Adrenal gland (tissue), 5 donors: ENCODE measurements at regions not wholly inside any gene's neighbourhood (a gene's known extent, or its start where the extent isn't known, plus 50 kb on each side); places are given as distances from the start of the nearest gene placed in this dataset.

Experiments
- CTCF ChIP-seq, 6 experiments: fragments of 450-650 bp in 4 of 6; fragments of 200-600 bp in 2 of 6; sonication (generic) in 1 of 6; IDR thresholded peaks; 1 replicate in 5 of 6; 2 replicates in 1 of 6; pipeline versions ENCODE4 v1.5.1 to v1.8.0; 2016 to 2021; ENCODE audit warnings: antibody characterized with exemption in 6 of 6, mild to moderate bottlenecking in 2 of 6, moderate library complexity in 1 of 6
- POLR2A ChIP-seq, 2 donors: fragments of 450-650 bp; IDR thresholded peaks; one replicate each; pipeline ENCODE4 v1.6.1; 2017; ENCODE audit warnings: antibody characterized with exemption in 2 of 2, mild to moderate bottlenecking in 2 of 2, moderate library complexity in 1 of 2
- donor health status: DM: no; HTN: no; CAD: no.

DNA sequence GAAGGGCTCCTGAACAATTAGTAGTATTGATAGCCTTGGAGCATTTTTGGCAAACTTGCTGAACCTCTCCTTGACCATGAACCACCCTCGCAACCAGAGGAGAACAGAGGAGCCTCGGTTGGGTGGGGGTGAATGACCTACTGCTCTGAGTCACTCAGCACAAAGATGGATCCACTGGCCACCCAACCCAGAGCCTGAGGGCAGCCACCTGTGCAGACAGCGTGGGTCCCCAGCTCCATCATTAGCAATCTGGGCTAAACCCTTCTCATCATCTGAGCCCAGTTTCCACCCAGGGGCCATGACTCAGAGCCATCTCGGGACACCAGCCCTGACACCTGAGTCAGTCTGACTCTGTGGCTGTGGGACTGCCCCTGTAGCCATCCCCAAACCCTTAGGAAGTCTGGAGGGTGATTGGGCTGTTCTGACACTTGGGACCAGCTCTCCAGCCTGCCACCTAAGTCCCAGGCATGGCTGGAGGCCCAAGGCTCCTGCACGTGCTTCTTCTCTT lies 171.8 kb upstream of the GPR26 start:
- TF ChIP-seq CTCF (IDR thresholded peaks at IDR 0.05) (no peak), POLR2A (IDR thresholded peaks at IDR 0.05) (no peak)
